ENCODE measurements at regions not wholly inside any gene's neighbourhood (a gene's known extent, or its start where the extent isn't known, plus 50 kb on each side); places are given as distances from the start of the nearest gene placed in this dataset.

GRCh38 chr5:33329891-33330290 lies 110.9 kb upstream of the TARS1 start:
- Mint-ChIP-seq H3K36me3 (ENCODE audit: low read depth) (no peaks in the 10 kb centered on the region), H3K4me3 (no peak overlapping the region), H3K27me3 (no peaks in the 10 kb centered on the region), H3K9me3 (peaks cover 3% of the 10 kb centered on the region), H3K4me1 (ENCODE audit: low read depth) (no peaks in the 10 kb centered on the region), H3K27ac (no peak overlapping the region)
- Histone ChIP-seq H3K27ac (ENCODE audit: low read depth in 1 of 2, low read length in 2 of 2) (no peak overlapping the region), H3K9me3 (ENCODE audit: control insufficient read depth in 1 of 2, insufficient read depth in 1 of 2, low read length in 2 of 2) (no peaks in the 10 kb centered on the region), H3K36me3 (ENCODE audit: insufficient read depth, low read length) (no peaks in the 10 kb centered on the region), H3K4me1 (ENCODE audit: insufficient read depth, low read length) (no peaks in the 10 kb centered on the region), H3K27me3 (ENCODE audit: control insufficient read depth in 1 of 2, insufficient read depth in 2 of 2, low read length in 2 of 2) (no peaks in the 10 kb centered on the region), H3K4me3 (ENCODE audit: low read length) (no peak overlapping the region)
- DNase-seq (no peak), ATAC-seq (ENCODE audit: poor library complexity) (no peak)
- intact Hi-C loops (cut with DNase I, micrococcal nuclease) = no loop called here
- TF ChIP-seq, protein P1, sequence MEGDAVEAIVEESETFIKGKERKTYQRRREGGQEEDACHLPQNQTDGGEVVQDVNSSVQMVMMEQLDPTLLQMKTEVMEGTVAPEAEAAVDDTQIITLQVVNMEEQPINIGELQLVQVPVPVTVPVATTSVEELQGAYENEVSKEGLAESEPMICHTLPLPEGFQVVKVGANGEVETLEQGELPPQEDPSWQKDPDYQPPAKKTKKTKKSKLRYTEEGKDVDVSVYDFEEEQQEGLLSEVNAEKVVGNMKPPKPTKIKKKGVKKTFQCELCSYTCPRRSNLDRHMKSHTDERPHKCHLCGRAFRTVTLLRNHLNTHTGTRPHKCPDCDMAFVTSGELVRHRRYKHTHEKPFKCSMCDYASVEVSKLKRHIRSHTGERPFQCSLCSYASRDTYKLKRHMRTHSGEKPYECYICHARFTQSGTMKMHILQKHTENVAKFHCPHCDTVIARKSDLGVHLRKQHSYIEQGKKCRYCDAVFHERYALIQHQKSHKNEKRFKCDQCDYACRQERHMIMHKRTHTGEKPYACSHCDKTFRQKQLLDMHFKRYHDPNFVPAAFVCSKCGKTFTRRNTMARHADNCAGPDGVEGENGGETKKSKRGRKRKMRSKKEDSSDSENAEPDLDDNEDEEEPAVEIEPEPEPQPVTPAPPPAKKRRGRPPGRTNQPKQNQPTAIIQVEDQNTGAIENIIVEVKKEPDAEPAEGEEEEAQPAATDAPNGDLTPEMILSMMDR (IDR thresholded peaks at IDR 0.05) = no peak
- ChIA-PET POLR2A (no interaction called here), CTCF (no interaction called here)

- DNase-seq = no peak
- Mint-ChIP-seq H3K4me1 (ENCODE audit: low read depth) (no peaks in the 10 kb centered on the region), H3K4me3 (no peak overlapping the region), H3K27ac (no peak overlapping the region), H3K27me3 (no peaks in the 10 kb centered on the region), H3K9me3 (peaks cover 3% of the 10 kb centered on the region), H3K36me3 (ENCODE audit: low read depth) (no peaks in the 10 kb centered on the region)
- ChIA-PET CTCF (no interaction called here), POLR2A (no interaction called here)
- no peak for ATAC-seq (ENCODE audit: poor library complexity)
- TF ChIP-seq, protein P1 (IDR thresholded peaks at IDR 0.05) = no peak
- intact Hi-C loops (cut with DNase I, micrococcal nuclease) = no loop called here
- H3K9me3 ChIP-seq (ENCODE audit: control insufficient read depth in 1 of 2, insufficient read depth in 1 of 2, low read length in 2 of 2) = no peaks in the 10 kb centered on the region
- H3K27ac ChIP-seq (ENCODE audit: low read depth in 1 of 2, low read length in 2 of 2) = no peak overlapping the region
- no peak overlapping the region for H3K4me3 ChIP-seq (ENCODE audit: low read length)
- no peaks in the 10 kb centered on the region for H3K4me1 ChIP-seq (ENCODE audit: insufficient read depth, low read length)
- H3K36me3 ChIP-seq (ENCODE audit: insufficient read depth, low read length) = no peaks in the 10 kb centered on the region
- no peaks in the 10 kb centered on the region for H3K27me3 ChIP-seq (ENCODE audit: control insufficient read depth in 1 of 2, insufficient read depth in 2 of 2, low read length in 2 of 2)
Observed at GRCh38 chr5:33330426-33330825, 110.3 kb upstream of the TARS1 start.

- DNase-seq = no peak
- ChIA-PET POLR2A (no interaction called here), CTCF (no interaction called here)
- intact Hi-C loops (cut with DNase I, micrococcal nuclease) = no loop called here
- Mint-ChIP-seq H3K4me3 (no peak overlapping the region), H3K4me1 (ENCODE audit: low read depth) (no peaks in the 10 kb centered on the region), H3K27me3 (no peaks in the 10 kb centered on the region), H3K27ac (no peak overlapping the region), H3K36me3 (ENCODE audit: low read depth) (no peaks in the 10 kb centered on the region), H3K9me3 (peaks cover 3% of the 10 kb centered on the region)
- H3K27ac ChIP-seq (ENCODE audit: low read depth in 1 of 2, low read length in 2 of 2) = no peak overlapping the region
- H3K9me3 ChIP-seq (ENCODE audit: control insufficient read depth in 1 of 2, insufficient read depth in 1 of 2, low read length in 2 of 2) = no peaks in the 10 kb centered on the region
- no peaks in the 10 kb centered on the region for H3K36me3 ChIP-seq (ENCODE audit: insufficient read depth, low read length)
- no peak for ATAC-seq (ENCODE audit: poor library complexity)
- TF ChIP-seq, protein P1 (IDR thresholded peaks at IDR 0.05) = no peak
- H3K27me3 ChIP-seq (ENCODE audit: control insufficient read depth in 1 of 2, insufficient read depth in 2 of 2, low read length in 2 of 2) = no peaks in the 10 kb centered on the region
- H3K4me3 ChIP-seq (ENCODE audit: low read length) = no peak overlapping the region
- no peaks in the 10 kb centered on the region for H3K4me1 ChIP-seq (ENCODE audit: insufficient read depth, low read length)
Observed at GRCh38 chr5:33330992-33331391, 109.8 kb upstream of the TARS1 start.
